PC-9 (cell line): ENCODE measurements at regions not wholly inside any gene's neighbourhood (a gene's known extent, or its start where the extent isn't known, plus 50 kb on each side); places are given as distances from the start of the nearest gene placed in this dataset.

Source experiments
- CTCF ChIP-seq: fragments of 200-600 bp; sonication (generic); conservative IDR thresholded peaks from 2 replicates; pipeline ENCODE4 v1.6.1; 2017; ENCODE audit warnings: mixed run types, antibody characterized with exemption, mild to moderate bottlenecking, moderate library complexity
- EZH2 ChIP-seq: fragments of 200-600 bp; sonication (generic); IDR thresholded peaks from 2 replicates; pipeline ENCODE4 v1.8.0; 2017; ENCODE audit warnings: antibody characterized with exemption, low read depth

GRCh38 chr20:6680441-6680840 lies 87.0 kb upstream of the BMP2 start:
- no peak for TF ChIP-seq CTCF
- TF ChIP-seq EZH2, result no peak
